ENCODE measurements at regions not wholly inside any gene's neighbourhood (a gene's known extent, or its start where the extent isn't known, plus 50 kb on each side); places are given as distances from the start of the nearest gene placed in this dataset.

GRCh38 chr16:64150193-64150592 is 971.7 kb downstream of the CDH11 start:
- H3K9ac ChIP-seq (ENCODE audit: low read depth, low read length, poor library complexity) = no peak overlapping the region
- no peak overlapping the region for H3K27ac ChIP-seq (replicated peaks; ENCODE audit: low read length)
- no peaks in the 10 kb centered on the region for H3K27me3 ChIP-seq (ENCODE audit: control insufficient read depth in 3 of 3, insufficient read depth in 3 of 3, low read depth in 1 of 3, low read length in 3 of 3)
- H2BK5ac ChIP-seq (ENCODE audit: low read length) = no peak overlapping the region
- no CpG with 5 or more reads among the region's 3 CpGs for WGBS, 2 donors (ENCODE audit: extremely low coverage in 2 of 2, insufficient read length in 2 of 2, insufficient replicate concordance in 1 of 2)
- no peaks in the 10 kb centered on the region for H3K9me3 ChIP-seq (replicated peaks in 1 of 2; ENCODE audit: control insufficient read depth in 2 of 2, insufficient read depth in 1 of 2, low read depth in 1 of 2, low read length in 2 of 2)
- DNase-seq (ENCODE audit: low spot score) = no peak
- no peak overlapping the region for H4K8ac ChIP-seq (ENCODE audit: low read depth, low read length)
- no peak overlapping the region for H2BK12ac ChIP-seq (ENCODE audit: low read length)
- no peak overlapping the region for H3K14ac ChIP-seq (ENCODE audit: low read length)
- no peaks in the 10 kb centered on the region for H3K79me1 ChIP-seq (ENCODE audit: low read depth, low read length)
- no peak overlapping the region for H2BK120ac ChIP-seq (ENCODE audit: low read depth, low read length)
- H3K4ac ChIP-seq (ENCODE audit: low read length) = no peak overlapping the region
- no peak overlapping the region for H2BK15ac ChIP-seq (ENCODE audit: low read length)
- no peak overlapping the region for H2AFZ ChIP-seq (ENCODE audit: low read length)
- H3K4me3 ChIP-seq (ENCODE audit: low read length in 2 of 2) = no peak overlapping the region
- H4K91ac ChIP-seq (ENCODE audit: low read depth, low read length, poor library complexity) = no peak overlapping the region
- H3K18ac ChIP-seq (ENCODE audit: low read length) = no peak overlapping the region
- no peaks in the 10 kb centered on the region for H3K4me1 ChIP-seq (ENCODE audit: control insufficient read depth in 2 of 2, insufficient read depth in 1 of 2, low read depth in 1 of 2, low read length in 2 of 2)
- H2AK5ac ChIP-seq (ENCODE audit: low read depth, low read length) = no peak overlapping the region
- no peak overlapping the region for H3K23ac ChIP-seq (ENCODE audit: low read depth, low read length, poor library complexity)
- H3K4me2 ChIP-seq (ENCODE audit: insufficient read depth, low read length, poor library complexity, severe bottlenecking) = no peak overlapping the region
- no peaks in the 10 kb centered on the region for H3K36me3 ChIP-seq (replicated peaks in 1 of 2; ENCODE audit: control insufficient read depth in 2 of 2, insufficient read depth in 2 of 2, low read length in 2 of 2)

- no peak overlapping the region for H3K4me3 ChIP-seq (ENCODE audit: low read length in 2 of 2)
- H3K4ac ChIP-seq (ENCODE audit: low read length) = no peak overlapping the region
- no peak overlapping the region for H2AK5ac ChIP-seq (ENCODE audit: low read depth, low read length)
- H3K4me1 ChIP-seq (ENCODE audit: control insufficient read depth in 2 of 2, insufficient read depth in 1 of 2, low read depth in 1 of 2, low read length in 2 of 2) = no peaks in the 10 kb centered on the region
- H3K27me3 ChIP-seq (ENCODE audit: control insufficient read depth in 3 of 3, insufficient read depth in 3 of 3, low read depth in 1 of 3, low read length in 3 of 3) = no peaks in the 10 kb centered on the region
- no peak for DNase-seq (ENCODE audit: low spot score)
- H4K91ac ChIP-seq (ENCODE audit: low read depth, low read length, poor library complexity) = no peak overlapping the region
- H3K79me1 ChIP-seq (ENCODE audit: low read depth, low read length) = no peaks in the 10 kb centered on the region
- no peak overlapping the region for H3K9ac ChIP-seq (ENCODE audit: low read depth, low read length, poor library complexity)
- H2BK12ac ChIP-seq (ENCODE audit: low read length) = no peak overlapping the region
- H2BK5ac ChIP-seq (ENCODE audit: low read length) = no peak overlapping the region
- no peak overlapping the region for H4K8ac ChIP-seq (ENCODE audit: low read depth, low read length)
- no peak overlapping the region for H2AFZ ChIP-seq (ENCODE audit: low read length)
- no peak overlapping the region for H2BK120ac ChIP-seq (ENCODE audit: low read depth, low read length)
- no peak overlapping the region for H3K27ac ChIP-seq (replicated peaks; ENCODE audit: low read length)
- no CpG with 5 or more reads among the region's 2 CpGs for WGBS, 2 donors (ENCODE audit: extremely low coverage in 2 of 2, insufficient read length in 2 of 2, insufficient replicate concordance in 1 of 2)
- H3K9me3 ChIP-seq (replicated peaks in 1 of 2; ENCODE audit: control insufficient read depth in 2 of 2, insufficient read depth in 1 of 2, low read depth in 1 of 2, low read length in 2 of 2) = no peaks in the 10 kb centered on the region
- no peak overlapping the region for H3K23ac ChIP-seq (ENCODE audit: low read depth, low read length, poor library complexity)
- no peak overlapping the region for H3K14ac ChIP-seq (ENCODE audit: low read length)
- H3K4me2 ChIP-seq (ENCODE audit: insufficient read depth, low read length, poor library complexity, severe bottlenecking) = no peak overlapping the region
- H3K18ac ChIP-seq (ENCODE audit: low read length) = no peak overlapping the region
- no peak overlapping the region for H2BK15ac ChIP-seq (ENCODE audit: low read length)
- H3K36me3 ChIP-seq (replicated peaks in 1 of 2; ENCODE audit: control insufficient read depth in 2 of 2, insufficient read depth in 2 of 2, low read length in 2 of 2) = no peaks in the 10 kb centered on the region
These were observed 972.1 kb downstream of the CDH11 start for GRCh38 chr16:64149756-64150155.

GRCh38 chr16:64148356-64148755 is 973.5 kb downstream of the CDH11 start:
- Histone ChIP-seq H3K79me1 (ENCODE audit: low read depth, low read length) (no peaks in the 10 kb centered on the region), H4K8ac (ENCODE audit: low read depth, low read length) (no peak overlapping the region), H3K4me2 (ENCODE audit: insufficient read depth, low read length, poor library complexity, severe bottlenecking) (no peak overlapping the region), H3K4me3 (ENCODE audit: low read length in 2 of 2) (no peak overlapping the region), H2BK15ac (ENCODE audit: low read length) (no peak overlapping the region), H3K9me3 (replicated peaks in 1 of 2; ENCODE audit: control insufficient read depth in 2 of 2, insufficient read depth in 1 of 2, low read depth in 1 of 2, low read length in 2 of 2) (no peaks in the 10 kb centered on the region), H3K27ac (replicated peaks; ENCODE audit: low read length) (no peak overlapping the region), H2BK12ac (ENCODE audit: low read length) (no peak overlapping the region), H3K4ac (ENCODE audit: low read length) (no peak overlapping the region), H2AK5ac (ENCODE audit: low read depth, low read length) (no peak overlapping the region), H3K23ac (ENCODE audit: low read depth, low read length, poor library complexity) (no peak overlapping the region), H3K14ac (ENCODE audit: low read length) (no peak overlapping the region), H2AFZ (ENCODE audit: low read length) (no peak overlapping the region), H3K4me1 (ENCODE audit: control insufficient read depth in 2 of 2, insufficient read depth in 1 of 2, low read depth in 1 of 2, low read length in 2 of 2) (no peaks in the 10 kb centered on the region), H4K91ac (ENCODE audit: low read depth, low read length, poor library complexity) (no peak overlapping the region), H2BK5ac (ENCODE audit: low read length) (no peak overlapping the region), H3K18ac (ENCODE audit: low read length) (no peak overlapping the region), H2BK120ac (ENCODE audit: low read depth, low read length) (no peak overlapping the region), H3K36me3 (replicated peaks in 1 of 2; ENCODE audit: control insufficient read depth in 2 of 2, insufficient read depth in 2 of 2, low read length in 2 of 2) (no peaks in the 10 kb centered on the region), H3K9ac (ENCODE audit: low read depth, low read length, poor library complexity) (no peak overlapping the region), H3K27me3 (ENCODE audit: control insufficient read depth in 3 of 3, insufficient read depth in 3 of 3, low read depth in 1 of 3, low read length in 3 of 3) (no peaks in the 10 kb centered on the region)
- no peak for DNase-seq (ENCODE audit: low spot score)
- WGBS, 2 donors (ENCODE audit: extremely low coverage in 2 of 2, insufficient read length in 2 of 2, insufficient replicate concordance in 1 of 2) = no CpG with 5 or more reads among the region's 1 CpG

DNA sequence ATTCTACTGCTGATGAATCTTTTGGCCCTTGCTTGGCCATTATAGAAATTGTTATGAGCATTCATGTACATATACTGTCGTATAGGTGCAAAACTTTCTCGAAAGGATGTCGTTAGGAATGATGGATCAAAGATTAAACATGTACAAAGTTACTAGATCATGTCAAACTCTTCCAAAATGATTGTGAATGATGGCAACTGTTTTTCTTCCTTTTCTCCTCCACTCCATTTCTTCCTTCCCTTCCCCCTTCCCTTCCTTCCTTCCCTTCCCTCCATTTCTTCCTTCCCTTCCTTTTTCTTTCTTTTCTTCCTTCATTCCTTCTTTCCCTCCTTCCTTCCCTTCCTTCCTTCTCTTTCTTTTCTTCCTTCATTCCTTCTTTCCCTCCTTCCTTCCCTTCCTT is 973.9 kb downstream of the CDH11 start:
- no peak overlapping the region for H2BK5ac ChIP-seq (ENCODE audit: low read length)
- no peaks in the 10 kb centered on the region for H3K9me3 ChIP-seq (replicated peaks in 1 of 2; ENCODE audit: control insufficient read depth in 2 of 2, insufficient read depth in 1 of 2, low read depth in 1 of 2, low read length in 2 of 2)
- H3K4ac ChIP-seq (ENCODE audit: low read length) = no peak overlapping the region
- H2AFZ ChIP-seq (ENCODE audit: low read length) = no peak overlapping the region
- H3K27ac ChIP-seq (replicated peaks; ENCODE audit: low read length) = no peak overlapping the region
- H3K4me1 ChIP-seq (ENCODE audit: control insufficient read depth in 2 of 2, insufficient read depth in 1 of 2, low read depth in 1 of 2, low read length in 2 of 2) = no peaks in the 10 kb centered on the region
- H4K8ac ChIP-seq (ENCODE audit: low read depth, low read length) = no peak overlapping the region
- H3K4me2 ChIP-seq (ENCODE audit: insufficient read depth, low read length, poor library complexity, severe bottlenecking) = no peak overlapping the region
- H2BK120ac ChIP-seq (ENCODE audit: low read depth, low read length) = no peak overlapping the region
- no peak overlapping the region for H2BK12ac ChIP-seq (ENCODE audit: low read length)
- H2AK5ac ChIP-seq (ENCODE audit: low read depth, low read length) = no peak overlapping the region
- H3K18ac ChIP-seq (ENCODE audit: low read length) = no peak overlapping the region
- no peaks in the 10 kb centered on the region for H3K79me1 ChIP-seq (ENCODE audit: low read depth, low read length)
- no peaks in the 10 kb centered on the region for H3K36me3 ChIP-seq (replicated peaks in 1 of 2; ENCODE audit: control insufficient read depth in 2 of 2, insufficient read depth in 2 of 2, low read length in 2 of 2)
- no peaks in the 10 kb centered on the region for H3K27me3 ChIP-seq (ENCODE audit: control insufficient read depth in 3 of 3, insufficient read depth in 3 of 3, low read depth in 1 of 3, low read length in 3 of 3)
- no peak overlapping the region for H3K23ac ChIP-seq (ENCODE audit: low read depth, low read length, poor library complexity)
- H4K91ac ChIP-seq (ENCODE audit: low read depth, low read length, poor library complexity) = no peak overlapping the region
- H3K14ac ChIP-seq (ENCODE audit: low read length) = no peak overlapping the region
- no peak for DNase-seq (ENCODE audit: low spot score)
- H3K9ac ChIP-seq (ENCODE audit: low read depth, low read length, poor library complexity) = no peak overlapping the region
- no peak overlapping the region for H2BK15ac ChIP-seq (ENCODE audit: low read length)
- H3K4me3 ChIP-seq (ENCODE audit: low read length in 2 of 2) = no peak overlapping the region
- WGBS, 2 donors (ENCODE audit: extremely low coverage in 2 of 2, insufficient read length in 2 of 2, insufficient replicate concordance in 1 of 2) = no CpG with 5 or more reads among the region's 3 CpGs
